Psoas muscle (tissue), 7 donors: ENCODE measurements at regions not wholly inside any gene's neighbourhood (a gene's known extent, or its start where the extent isn't known, plus 50 kb on each side); places are given as distances from the start of the nearest gene placed in this dataset.

Source experiments
- ATAC-seq, 4 donors: fragments of 200-7000 bp; cut with Tn5 transposase; one replicate each; pipeline ENCODE4 v1.9.1; 2020; ENCODE audit warnings: moderate library complexity in 3 of 4, mild to moderate bottlenecking in 2 of 4
- DNase-seq, 2 donors: peaks; one replicate each; pipeline ENCODE4 v3.0.0-alpha.2; 2020
- H3K27ac ChIP-seq: fragments of 200-600 bp; one replicate; pipeline ENCODE4 v1.8.0; 2022
- H3K27me3 ChIP-seq, 3 donors: fragments of 200-600 bp in 1 of 3; one replicate each; pipeline versions ENCODE4 v1.6.1 to v1.8.0; 2013 to 2022; ENCODE audit warnings: low read length in 2 of 3, mild to moderate bottlenecking in 2 of 3, moderate library complexity in 1 of 3; ENCODE audit not compliant: insufficient read depth in 3 of 3
- H3K36me3 ChIP-seq, 2 donors: fragments of 200-600 bp in 1 of 2; one replicate each; pipeline versions ENCODE4 v1.6.1 to v1.8.0; 2013 to 2022; ENCODE audit warnings: low read depth in 1 of 2, mild to moderate bottlenecking in 1 of 2, moderate library complexity in 1 of 2; ENCODE audit not compliant: insufficient read depth in 1 of 2
- H3K4me1 ChIP-seq: fragments of 200-600 bp; one replicate; pipeline ENCODE4 v1.8.0; 2022
- H3K4me3 ChIP-seq: fragments of 200-600 bp; one replicate; pipeline ENCODE4 v1.8.0; 2022; ENCODE audit warnings: mild to moderate bottlenecking
- H3K9me3 ChIP-seq: fragments of 200-600 bp; one replicate; pipeline ENCODE4 v1.8.0; 2022
- CTCF ChIP-seq: fragments of 200-600 bp; IDR thresholded peaks from one replicate; pipeline ENCODE4 v1.8.0; 2022; ENCODE audit warnings: antibody characterized with exemption
- WGBS, 3 donors: extraction: QIAGEN DNeasy Blood & Tissue Kit; methylation state at CpG; one replicate each; pipeline versions ENCODE4 v1.1.6 to v1.1.7; 2013; 5-methylcytosine and 5-hydroxymethylcytosine counted together
- intact Hi-C, 2 donors: fragments of 100-400 bp; cut with DNase I; formaldehyde crosslinking; loops; one replicate each; pipeline versions ENCODE4 v1.11.0 to v1.14.2; 2022
- donor health status: healthy with polysubstance abuse.
- donor health status: DM: no; HTN: no; CAD: no; lungs with moderate emphysema.
- donor health status: Bipolar disorder and iron deficiency.
- donor health status: healthy.
- donor health status: DM: yes; HTN: yes; CAD: no.
- donor health status: DM: no; HTN: no; CAD: no.
- donor health status: DM: yes; HTN: yes; CAD: no.

GRCh38 chr11:42473106-42473505, 838.7 kb upstream of the API5 start:
- H3K36me3 ChIP-seq, result no peaks in the 10 kb centered on the region
- no peak for TF ChIP-seq CTCF
- DNase-seq (no peak), ATAC-seq (no peak)
- no peaks in the 10 kb centered on the region for H3K27me3 ChIP-seq
- 44 to 70% (median 51%) methylated on average over 4 of the region's 4 CpGs for WGBS, 3 donors
- no peaks in the 10 kb centered on the region for H3K9me3 ChIP-seq
- intact Hi-C loops, result no loop called here
- H3K4me1 ChIP-seq, result no peaks in the 10 kb centered on the region
- no peak overlapping the region for H3K4me3 ChIP-seq
- H3K27ac ChIP-seq, result no peak overlapping the region

GRCh38 chr11:42482822-42483221, 829.0 kb upstream of the API5 start:
- DNase-seq (no peak), ATAC-seq (no peak)
- H3K27ac ChIP-seq, result no peak overlapping the region
- no peaks in the 10 kb centered on the region for H3K4me1 ChIP-seq
- no peaks in the 10 kb centered on the region for H3K36me3 ChIP-seq
- H3K27me3 ChIP-seq, result no peaks in the 10 kb centered on the region
- intact Hi-C loops, result no loop called here
- TF ChIP-seq CTCF, result no peak
- H3K4me3 ChIP-seq, result no peak overlapping the region
- no peaks in the 10 kb centered on the region for H3K9me3 ChIP-seq

GRCh38 chr11:42490506-42490905, 821.3 kb upstream of the API5 start:
- Histone ChIP-seq H3K27me3 (no peaks in the 10 kb centered on the region), H3K4me3 (no peak overlapping the region), H3K27ac (no peak overlapping the region), H3K36me3 (no peaks in the 10 kb centered on the region), H3K4me1 (no peaks in the 10 kb centered on the region), H3K9me3 (no peaks in the 10 kb centered on the region)
- 67 to 72% (median 72%) methylated on average over 3 of the region's 3 CpGs for WGBS, 3 donors
- DNase-seq (no peak), ATAC-seq (no peak)
- TF ChIP-seq CTCF, result no peak
- intact Hi-C loops, result no loop called here

GRCh38 chr11:42494459-42494858, 817.3 kb upstream of the API5 start:
- H3K4me3 ChIP-seq, result no peak overlapping the region
- no peak overlapping the region for H3K27ac ChIP-seq
- H3K36me3 ChIP-seq, result no peaks in the 10 kb centered on the region
- intact Hi-C loops, result no loop called here
- no peaks in the 10 kb centered on the region for H3K4me1 ChIP-seq
- no peaks in the 10 kb centered on the region for H3K9me3 ChIP-seq
- no peaks in the 10 kb centered on the region for H3K27me3 ChIP-seq
- 93 to 96% (median 94%) methylated on average over 9 of the region's 9 CpGs for whole genome bisulfite sequencing, 3 donors
- TF ChIP-seq CTCF, result no peak
- ATAC-seq (no peak), DNase-seq (no peak)

GRCh38 chr11:42498971-42499370, 812.8 kb upstream of the API5 start:
- Histone ChIP-seq H3K4me1 (no peaks in the 10 kb centered on the region), H3K36me3 (no peaks in the 10 kb centered on the region), H3K4me3 (no peak overlapping the region), H3K9me3 (no peaks in the 10 kb centered on the region), H3K27me3 (no peaks in the 10 kb centered on the region), H3K27ac (no peak overlapping the region)
- no peak for DNase-seq
- TF ChIP-seq CTCF, result no peak
- no peak for ATAC-seq
- intact Hi-C loops, result no loop called here
- 70 to 79% (median 71%) methylated on average over 3 of the region's 3 CpGs for WGBS, 3 donors
